ENCODE measurements at regions not wholly inside any gene's neighbourhood (a gene's known extent, or its start where the extent isn't known, plus 50 kb on each side); places are given as distances from the start of the nearest gene placed in this dataset.

GRCh38 chr5:7331131-7331530 lies 64.8 kb upstream of the ADCY2 start:
- Mint-ChIP-seq H3K27ac (no peak overlapping the region), H3K27me3 (no peaks in the 10 kb centered on the region), H3K4me3 (no peak overlapping the region), H3K36me3 (no peaks in the 10 kb centered on the region), H3K4me1 (ENCODE audit: low read depth in 2 of 2) (no peaks in the 10 kb centered on the region), H3K9me3 (peaks cover 10% of the 10 kb centered on the region)
- DNase-seq (ENCODE audit: low spot score) (no peak), ATAC-seq (no peak)
